Embryonic facial prominence (tissue), 1 donor: ENCODE measurements at regions not wholly inside any gene's neighbourhood (a gene's known extent, or its start where the extent isn't known, plus 50 kb on each side); places are given as distances from the start of the nearest gene placed in this dataset.

ENCODE experiments used
- DNase-seq: peaks from one replicate; pipeline ENCODE4 v3.0.0-alpha.2; 2016; ENCODE audit errors: extremely low spot score

DNA sequence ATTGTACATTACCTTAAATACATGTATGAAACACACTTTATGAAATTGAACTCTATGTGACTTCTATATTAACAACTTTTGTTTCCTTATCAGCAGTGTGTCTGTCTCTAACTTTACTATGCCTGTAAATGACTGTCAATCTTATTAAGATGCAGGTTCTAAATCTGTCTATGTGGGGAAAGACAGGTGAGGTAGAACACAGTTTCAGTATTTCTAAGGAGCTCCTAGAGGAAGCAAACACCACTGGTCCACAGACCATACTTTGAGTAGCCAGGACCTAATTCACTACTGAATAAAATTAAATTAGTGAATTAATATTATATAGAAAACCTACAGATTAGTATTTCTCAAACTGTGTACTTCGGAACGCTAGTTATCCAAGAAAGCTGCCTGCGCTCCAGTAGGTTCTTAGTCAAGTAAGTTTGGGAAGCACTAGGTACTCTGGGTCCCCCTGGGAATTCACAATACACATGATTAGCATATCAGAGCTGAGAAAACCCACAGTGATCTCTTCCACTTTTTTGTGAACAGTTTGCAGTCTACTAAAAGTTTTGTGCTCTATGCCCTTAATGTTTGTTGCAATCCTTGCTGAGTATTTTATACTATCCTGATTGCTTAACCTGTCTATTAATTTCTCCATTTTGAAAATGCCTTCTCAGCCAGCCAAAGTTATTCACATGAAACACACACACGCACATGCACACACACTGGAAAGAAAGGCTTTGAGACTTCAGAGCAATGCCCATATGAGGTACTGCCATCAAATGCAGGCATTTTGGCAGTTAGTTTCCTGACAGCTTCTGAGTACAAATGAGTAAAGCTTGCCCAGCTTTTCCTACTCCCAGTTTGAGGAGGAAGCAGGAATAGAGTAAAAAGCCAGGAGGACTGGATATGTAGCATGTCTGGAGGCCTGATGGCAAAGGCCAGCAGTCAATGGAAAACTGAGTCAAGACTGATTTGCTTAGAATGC is 133.6 kb upstream of the CPEB2 start:
- no peak for DNase-seq

DNA sequence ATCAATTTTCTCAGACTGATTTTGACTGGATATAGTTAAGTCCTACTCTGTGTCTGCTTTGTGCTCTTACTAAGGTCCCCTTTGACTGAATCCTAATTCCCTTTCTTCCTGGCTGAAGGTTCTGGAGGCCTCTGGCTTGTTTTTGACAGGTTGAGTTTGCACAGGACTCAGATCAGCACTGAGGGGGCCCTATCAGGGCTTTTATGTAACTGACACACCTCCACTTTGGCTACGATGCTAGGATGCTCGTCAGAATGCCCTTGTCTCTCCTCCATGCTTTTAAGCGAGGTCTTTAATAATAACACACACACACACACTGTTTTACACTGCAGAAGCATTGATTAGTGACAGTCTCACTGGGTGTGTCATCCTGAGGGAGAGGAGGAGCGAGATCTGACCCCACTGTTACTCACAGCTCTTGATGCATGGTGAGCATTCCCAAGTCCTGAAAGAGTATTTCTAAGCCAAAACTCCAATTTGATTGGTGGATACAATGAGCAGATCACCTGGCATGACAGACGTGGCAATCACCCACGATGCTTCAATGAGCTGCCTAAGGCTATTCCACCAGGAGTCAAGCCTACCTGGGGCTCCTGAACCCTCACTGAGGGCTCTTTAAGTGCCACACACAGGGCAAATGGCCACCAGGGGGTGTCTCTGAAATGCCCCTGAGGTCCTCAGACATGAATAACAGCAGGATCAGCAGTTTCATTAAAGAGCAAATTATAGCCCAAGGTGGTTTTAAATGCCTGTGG is 130.4 kb upstream of the CPEB2 start:
- no peak for DNase-seq

GRCh38 chr4:14874990-14875389 is 127.3 kb upstream of the CPEB2 start:
- no peak for DNase-seq

- no peak for DNase-seq
These were observed 124.7 kb upstream of the CPEB2 start for GRCh38 chr4:14877246-14878225.

- DNase-seq: no peak
These were observed 123.6 kb upstream of the CPEB2 start for GRCh38 chr4:14878681-14879080.

- DNase-seq: no peak
These were observed 122.6 kb upstream of the CPEB2 start for GRCh38 chr4:14879683-14880082.

- no peak for DNase-seq
These were observed 121.5 kb upstream of the CPEB2 start for GRCh38 chr4:14880805-14881204.

DNA sequence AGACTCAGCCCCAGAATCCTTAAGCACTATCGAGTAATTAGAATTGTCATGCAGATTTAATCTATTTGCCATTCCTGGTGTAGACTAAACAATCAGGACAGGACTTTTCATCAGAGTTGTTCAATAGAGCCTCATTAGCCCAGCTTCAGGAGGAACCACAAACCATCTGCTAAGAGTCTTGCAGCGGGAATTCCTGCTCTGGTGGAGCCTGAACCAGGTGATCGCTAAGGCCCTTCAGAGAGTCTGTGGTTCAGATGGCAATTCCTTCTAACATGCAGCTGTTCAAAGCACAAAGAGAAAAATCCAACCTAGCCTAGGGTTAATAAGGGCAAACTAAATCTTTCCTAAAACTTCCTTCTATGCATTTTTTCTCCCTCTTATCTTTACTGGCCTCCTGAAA is 119.1 kb upstream of the CPEB2 start:
- DNase-seq: no peak

- no peak for DNase-seq
These were observed 118.6 kb upstream of the CPEB2 start for GRCh38 chr4:14883661-14884060.

DNA sequence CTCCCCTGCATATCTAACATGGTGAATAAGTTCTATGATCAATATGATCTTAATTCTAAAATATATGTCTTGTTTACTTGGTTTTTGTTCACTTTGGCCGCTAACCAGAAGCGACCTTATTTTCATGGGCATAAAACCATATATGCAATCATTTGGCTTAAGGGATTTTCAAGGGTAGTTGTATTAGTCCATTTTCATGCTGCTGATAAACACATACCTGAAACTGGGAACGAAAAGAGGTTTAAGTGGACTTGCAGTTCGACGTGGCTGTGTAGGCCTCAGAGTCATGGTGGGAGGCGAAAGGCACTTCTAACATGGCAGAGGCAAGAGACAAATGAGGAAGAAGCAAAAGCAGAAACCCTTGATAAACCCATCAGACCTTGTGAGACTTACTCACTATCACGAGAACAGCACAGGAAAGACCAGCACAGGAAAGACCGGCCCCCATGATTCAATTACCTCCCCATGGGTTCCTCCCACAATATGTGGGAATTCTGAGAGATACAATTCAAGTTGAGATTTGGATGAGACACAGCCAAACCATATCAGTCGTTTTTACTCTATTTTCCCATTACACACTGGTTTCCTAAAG is 114.3 kb upstream of the CPEB2 start:
- DNase-seq: no peak

DNA sequence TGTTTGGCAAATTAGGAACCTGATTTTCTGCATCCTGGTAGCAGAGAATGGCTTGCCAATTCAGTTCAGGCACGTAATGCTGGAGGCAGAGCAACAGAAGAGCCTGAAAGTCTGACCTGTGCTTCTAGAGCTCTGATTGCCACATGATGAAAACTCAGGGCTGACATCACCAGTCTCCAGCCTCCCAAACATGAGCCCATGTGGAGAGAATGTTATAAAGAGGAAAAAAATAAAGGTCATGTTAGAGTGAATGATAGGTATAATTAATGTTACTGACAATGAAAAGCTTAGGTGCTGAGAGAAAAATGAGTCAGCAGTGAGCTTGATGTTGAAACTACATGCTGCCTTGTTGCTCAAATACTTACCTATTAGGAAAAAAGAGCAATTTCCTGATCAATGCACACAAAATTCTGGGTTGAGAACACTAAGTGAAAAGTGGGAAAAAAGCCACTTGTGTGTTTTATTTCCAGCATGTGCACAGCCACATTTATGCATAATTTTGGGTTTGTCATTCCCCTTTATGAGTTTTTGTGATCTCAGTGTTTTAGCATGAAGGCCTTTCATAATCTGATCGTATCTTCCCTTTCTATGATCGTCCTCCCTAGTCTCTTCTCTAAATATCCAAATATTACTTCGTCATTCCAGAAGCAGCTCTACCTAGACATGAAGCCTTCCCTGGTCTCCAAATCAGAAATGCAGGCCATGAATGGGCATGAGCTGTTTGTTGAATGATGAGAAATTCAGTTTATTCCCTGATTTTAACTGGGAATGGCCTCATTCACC is 113.3 kb upstream of the CPEB2 start:
- no peak for DNase-seq

DNA sequence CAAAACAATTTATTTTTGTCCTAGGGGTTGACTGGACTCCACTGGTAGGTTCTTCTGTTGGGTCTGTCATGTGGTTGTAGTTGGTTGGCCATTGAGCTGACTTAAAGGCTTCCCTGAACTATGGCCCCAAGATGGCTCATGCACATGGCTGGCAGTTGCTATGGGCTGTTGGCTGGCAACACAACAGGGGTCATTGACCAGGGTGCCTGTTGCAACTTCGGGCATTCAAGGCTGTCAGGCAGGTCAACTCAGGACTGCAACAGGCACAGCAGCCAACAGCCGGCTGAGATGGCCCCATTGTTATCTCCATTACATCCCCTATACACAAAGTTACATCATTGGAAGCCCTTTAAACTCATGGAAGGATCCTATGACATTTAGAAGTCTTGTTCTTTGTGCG is 109.7 kb upstream of the CPEB2 start:
- no peak for DNase-seq

DNA sequence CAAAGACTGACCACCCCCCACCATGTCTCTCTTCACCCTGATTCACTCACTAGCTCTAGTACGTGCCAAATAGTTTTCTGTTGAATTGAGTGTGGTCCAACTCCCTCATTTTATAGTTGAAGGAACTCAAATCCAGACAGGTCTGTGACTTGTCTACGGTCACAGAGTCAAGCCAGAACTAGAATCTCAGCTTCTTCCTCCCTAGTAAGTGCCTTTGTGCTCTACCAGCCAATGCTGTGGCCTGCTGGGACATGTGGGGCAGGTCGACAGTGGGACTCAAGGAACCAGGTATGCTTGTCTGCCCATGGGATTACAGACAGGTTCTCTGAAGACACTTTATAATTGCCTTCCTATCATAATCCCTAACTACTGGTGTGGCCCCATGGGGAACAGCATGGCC is 108.6 kb upstream of the CPEB2 start:
- no peak for DNase-seq

DNA sequence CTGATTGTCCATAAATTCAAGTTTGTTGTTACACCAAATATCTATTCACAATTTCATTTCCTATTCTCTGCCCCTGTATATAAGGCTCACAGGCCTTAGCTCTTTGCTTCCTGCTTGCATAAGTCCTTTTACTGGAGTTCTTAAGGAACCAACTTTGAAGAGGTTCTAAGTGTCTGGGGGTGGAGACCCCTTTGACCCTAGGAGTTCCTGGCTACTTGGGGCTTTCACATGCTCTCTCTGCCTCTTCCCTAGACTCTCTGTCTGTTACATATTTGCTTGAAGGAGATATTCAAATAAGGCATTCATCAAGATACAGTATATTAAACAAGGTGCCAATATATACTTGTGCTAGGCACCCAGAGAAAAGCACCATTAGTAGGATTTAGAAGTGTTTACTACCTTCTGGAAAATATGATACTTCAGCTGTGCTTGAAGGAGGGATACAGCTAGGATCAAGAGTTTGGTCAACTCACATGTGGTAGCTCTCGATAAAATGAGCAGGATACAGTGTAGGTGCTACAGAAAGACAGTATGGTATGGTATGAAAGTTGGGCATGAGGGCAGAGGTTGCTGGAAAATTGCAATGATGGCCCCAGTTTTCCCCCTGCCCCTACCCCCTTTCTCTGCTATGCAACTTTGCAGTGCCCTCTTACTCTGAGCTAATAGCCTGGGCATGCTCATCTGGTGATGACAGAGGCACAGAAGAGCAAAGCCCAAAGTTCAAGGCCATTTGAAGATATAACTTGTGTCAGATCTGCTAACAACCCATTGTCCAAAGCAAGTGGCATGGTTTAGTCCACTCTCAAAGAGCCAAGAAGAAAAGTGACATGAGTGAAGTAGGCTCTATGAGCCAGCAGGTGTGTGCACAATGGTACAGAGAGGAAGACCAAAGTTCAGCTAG is 107.6 kb upstream of the CPEB2 start:
- DNase-seq: no peak

GRCh38 chr4:14896656-14897175 is 105.6 kb upstream of the CPEB2 start:
- DNase-seq: no peak

DNA sequence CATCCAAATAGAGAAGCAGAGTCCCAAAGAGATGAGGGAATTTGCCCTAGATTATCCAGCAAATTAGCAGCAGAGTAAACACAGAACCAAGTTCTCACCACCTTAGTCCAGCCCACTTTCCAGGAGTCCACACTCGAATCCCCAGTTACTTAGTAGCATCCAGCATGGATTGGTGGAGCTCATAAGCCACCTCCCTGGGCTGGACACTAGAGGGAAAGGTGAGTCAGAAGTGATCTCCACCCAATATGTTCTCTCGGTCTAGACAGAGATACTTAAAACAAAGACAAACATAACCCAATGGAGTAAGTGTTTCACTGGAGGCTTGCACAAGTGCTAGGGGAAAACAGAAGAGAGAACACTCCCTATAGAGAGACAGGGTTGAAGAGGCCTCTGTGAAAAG is 105.1 kb upstream of the CPEB2 start:
- DNase-seq: no peak

- DNase-seq: no peak
These were observed 103.3 kb upstream of the CPEB2 start for GRCh38 chr4:14898989-14899388.

- DNase-seq: no peak
These were observed 99.9 kb upstream of the CPEB2 start for GRCh38 chr4:14902342-14902741.

GRCh38 chr4:14903321-14903720 is 99.0 kb upstream of the CPEB2 start:
- no peak for DNase-seq
